Stimulated activated CD4-positive, alpha-beta T cell treated with anti-CD3 and anti-CD28 coated beads, Interleukin-2, amount 100 ng/mL, for 48 hours (primary cell): ENCODE measurements at regions not wholly inside any gene's neighbourhood (a gene's known extent, or its start where the extent isn't known, plus 50 kb on each side); places are given as distances from the start of the nearest gene placed in this dataset.

Source experiments
- DNase-seq, 2 donors: peaks; one replicate each; pipeline ENCODE4 v3.0.0-alpha.2; 2020

DNA sequence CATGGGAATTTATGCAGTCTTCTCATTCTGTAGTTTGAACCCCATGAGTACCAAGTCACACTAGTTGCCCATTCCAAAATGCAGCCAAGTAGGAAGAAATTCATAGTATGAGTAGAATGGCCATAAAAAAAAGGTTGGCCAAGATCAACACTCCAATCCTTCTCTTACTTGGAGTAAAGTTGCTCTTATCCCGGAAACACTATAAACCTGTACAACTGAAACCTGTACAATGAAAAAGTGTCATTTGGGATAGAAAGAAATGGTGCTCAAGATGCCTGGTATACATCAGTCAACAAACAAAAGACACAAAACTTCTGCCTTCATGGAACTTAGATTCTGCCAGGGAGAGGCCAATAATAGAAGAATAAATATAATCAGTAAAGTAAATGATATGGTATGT lies 325.0 kb downstream of the NFIB start:
- no peak for DNase-seq

DNA sequence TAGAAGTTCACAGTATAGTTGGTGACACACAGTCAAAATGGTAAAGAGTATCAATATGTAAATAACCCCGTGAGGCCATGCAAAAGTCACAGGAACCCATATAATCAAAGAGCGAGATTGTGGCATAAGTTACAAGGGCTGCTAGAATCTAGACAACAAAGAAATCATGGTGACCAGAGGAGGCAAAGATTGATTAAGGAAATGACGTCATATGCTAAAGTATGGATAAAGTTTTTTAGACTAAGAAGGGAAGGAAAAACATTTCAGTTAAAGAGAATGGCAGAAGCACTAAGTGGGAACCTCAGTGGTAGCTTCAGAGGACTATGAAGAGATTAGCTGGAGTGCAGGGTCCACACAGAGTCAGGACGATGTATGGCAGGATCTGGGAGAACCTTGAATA lies 330.3 kb downstream of the NFIB start:
- no peak for DNase-seq

DNA sequence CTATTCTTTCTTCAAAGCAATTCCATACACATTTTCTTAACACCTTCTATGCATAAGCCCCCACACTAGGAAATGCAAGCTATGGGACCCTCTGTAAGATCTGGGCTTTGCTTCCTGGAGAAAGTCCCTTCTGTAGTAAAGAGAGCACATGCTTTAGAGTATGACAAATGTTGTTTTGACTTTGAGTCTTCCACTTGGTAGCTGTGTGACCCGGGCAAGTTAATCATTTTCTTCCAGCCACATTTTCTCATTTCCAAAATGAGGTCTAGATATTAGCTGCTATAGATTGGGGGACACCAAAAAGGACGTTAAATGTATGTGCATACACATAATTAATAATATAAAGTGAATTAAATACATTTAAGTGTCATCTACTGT lies 334.0 kb downstream of the NFIB start:
- DNase-seq, result no peak

DNA sequence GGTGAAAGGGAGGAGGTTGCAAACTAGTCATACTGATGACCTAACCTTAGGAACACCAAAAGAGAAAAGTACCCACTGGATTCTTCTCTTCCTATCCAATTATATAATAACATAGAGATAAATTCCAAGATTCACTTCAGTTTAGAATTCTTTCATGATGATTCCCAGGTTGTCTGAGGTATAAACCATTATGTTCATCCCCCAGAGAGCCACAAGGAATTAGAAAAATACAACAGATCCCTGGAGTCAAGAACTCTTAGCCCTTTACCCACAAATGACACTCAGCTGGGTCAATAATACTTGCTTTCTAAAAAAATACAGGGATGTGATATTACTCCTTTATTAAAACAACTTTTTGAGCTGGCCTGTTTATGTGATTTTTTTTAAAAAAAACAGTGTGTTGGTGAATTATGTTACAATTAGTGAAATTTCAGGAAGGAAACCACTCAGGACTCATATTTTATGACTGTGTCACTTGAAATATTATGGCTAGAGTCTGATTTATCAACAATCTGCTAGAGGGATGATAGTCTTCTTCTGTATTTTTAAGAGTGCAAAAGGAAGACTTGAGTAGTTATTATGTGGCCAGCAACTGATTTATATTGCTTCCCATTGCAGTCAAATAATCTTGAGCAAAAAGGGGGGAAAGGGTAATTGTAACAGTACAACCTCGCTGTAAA lies 338.2 kb downstream of the NFIB start:
- no peak for DNase-seq

DNA sequence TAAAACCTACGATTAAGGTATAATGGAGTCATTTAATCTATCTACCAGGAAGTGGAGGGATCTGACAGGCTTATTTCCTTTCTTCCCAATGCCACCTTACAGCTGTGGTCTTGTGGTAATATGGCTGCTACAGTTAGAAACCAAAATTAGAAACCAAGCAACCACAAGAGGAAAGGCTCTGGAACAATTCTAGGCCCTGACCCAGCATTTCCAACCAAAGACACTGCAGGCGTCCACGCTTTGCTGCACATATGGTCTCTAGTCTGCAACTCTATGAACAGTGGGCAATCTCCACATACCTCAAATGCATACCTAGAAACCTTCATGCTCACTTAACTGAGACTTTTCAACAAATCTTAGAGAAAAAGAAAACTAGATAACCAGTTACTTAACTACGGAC lies 339.1 kb downstream of the NFIB start:
- no peak for DNase-seq

DNA sequence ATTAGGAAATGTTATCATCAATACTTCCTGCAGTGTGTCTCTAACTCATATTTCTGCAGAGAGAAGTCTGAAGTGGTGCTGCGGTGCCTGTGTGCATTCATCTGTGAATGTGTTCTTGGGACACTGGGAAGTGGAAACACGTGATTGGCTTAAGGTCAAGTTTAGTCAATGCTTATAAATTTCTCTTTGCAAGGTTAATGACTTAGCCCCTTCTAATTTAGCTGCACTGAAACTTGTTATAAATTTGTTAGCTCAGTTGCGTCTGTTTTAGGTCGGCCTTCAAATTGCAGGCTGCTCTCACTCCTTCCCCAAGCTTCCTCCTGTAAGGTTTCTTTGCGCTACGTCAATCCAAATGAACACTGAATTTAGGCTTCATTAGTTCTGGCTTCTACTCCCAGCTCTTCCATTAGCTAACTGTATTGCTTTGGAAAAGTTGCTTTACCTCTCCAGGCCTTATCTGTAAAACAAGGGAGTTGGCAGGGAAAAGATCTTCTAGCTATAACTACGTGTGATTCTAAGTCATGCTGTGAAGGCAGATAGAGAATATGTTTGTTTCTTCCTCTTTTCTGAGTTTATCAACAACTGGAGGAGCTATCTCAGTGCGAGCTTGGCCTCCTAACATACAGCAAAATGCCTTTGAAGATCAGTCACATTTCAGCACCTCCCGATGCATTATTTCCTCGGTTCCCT lies 341.8 kb downstream of the NFIB start:
- no peak for DNase-seq

DNA sequence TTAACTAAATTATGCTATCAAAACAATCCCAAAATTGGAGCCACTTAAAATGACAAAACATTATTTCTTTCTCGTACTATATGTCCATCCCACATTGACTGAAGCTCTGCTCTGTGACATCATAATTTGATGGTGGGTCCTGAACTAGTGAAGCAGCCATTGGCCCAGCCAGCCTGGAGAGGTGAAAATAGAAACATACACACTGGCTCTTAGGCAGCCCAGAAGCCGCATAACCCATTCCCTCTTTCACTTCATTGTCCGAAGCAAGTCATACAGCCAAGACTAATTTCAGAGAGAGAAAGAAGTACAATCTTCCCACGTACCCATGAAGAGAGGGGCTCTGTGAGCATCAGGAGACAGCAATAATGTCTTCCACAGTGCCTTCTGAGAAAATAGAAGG lies 342.5 kb downstream of the NFIB start:
- no peak for DNase-seq

DNA sequence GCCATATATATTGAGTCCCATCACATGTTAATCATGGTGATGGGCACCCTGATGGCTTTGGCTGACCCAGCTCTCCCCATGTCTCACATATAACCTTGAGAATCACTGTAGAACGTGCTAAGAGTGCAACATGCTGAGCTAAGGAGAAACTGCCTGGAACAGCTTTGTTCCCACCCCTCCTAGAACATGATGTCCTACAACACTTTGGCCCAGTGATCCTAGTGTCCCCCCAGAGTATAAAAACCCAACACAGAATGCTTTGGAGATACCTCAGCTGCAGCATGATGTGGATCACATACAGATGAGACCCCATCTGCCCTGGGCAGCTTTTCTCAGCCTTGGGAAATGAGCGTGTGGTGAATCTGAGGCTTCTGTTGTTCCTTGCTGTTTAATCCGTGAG lies 343.5 kb downstream of the NFIB start:
- no peak for DNase-seq

DNA sequence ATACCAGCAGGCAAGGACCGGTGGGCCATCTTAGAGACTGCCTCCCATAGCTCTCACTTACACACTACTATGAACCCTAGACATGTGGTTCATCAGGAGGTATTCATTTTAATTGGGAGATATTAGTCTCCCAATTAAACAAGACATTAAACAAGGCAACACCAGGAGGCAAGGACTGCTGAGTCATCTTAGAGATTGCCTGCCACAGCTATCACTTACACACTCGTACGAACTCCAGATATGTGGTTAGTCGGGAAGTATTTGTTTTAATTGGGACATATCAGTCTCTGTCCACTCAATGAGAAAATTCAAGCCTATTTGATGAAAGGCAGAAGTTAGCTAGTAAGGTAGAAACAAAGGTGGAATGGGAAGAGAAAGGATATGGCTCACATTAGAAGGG lies 343.9 kb downstream of the NFIB start:
- no peak for DNase-seq

DNA sequence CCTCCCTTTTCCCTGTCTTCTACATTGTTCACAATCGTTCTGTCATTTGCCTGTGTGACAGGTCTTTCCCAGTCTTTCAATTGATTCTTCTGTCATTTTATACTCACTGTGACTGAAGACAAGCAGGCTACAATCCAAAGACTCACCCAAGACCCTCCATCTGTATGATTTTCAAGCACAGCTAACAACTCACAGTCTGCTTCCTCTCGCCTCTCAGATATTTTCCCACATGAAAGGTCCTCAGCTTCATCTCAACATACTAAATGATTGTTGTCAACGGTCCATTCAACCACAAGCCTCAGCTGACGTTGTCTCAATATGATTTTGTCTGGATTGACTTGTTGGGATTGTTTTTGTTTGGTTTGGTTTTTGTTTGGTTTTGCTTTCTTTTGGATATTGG lies 346.5 kb downstream of the NFIB start:
- DNase-seq, result no peak

DNA sequence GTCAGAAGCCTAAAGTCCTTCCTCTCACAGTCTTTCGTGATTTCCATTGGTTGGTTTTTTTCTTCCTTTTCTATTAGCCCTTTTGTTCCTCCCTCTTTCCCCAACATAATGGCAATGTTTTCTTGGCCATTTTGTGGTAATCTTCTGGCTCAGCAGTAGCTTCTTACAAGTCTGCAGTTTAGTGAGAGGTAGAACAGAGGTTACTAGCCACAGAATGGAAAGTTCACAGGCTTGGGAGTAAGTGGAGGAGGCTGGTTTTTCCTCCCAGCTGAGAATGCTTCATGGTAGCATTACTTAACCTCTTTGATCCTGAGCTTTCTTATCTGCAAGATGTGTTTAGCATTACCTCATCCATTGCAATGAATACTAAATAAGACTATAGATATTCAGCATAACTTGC lies 346.9 kb downstream of the NFIB start:
- no peak for DNase-seq

DNA sequence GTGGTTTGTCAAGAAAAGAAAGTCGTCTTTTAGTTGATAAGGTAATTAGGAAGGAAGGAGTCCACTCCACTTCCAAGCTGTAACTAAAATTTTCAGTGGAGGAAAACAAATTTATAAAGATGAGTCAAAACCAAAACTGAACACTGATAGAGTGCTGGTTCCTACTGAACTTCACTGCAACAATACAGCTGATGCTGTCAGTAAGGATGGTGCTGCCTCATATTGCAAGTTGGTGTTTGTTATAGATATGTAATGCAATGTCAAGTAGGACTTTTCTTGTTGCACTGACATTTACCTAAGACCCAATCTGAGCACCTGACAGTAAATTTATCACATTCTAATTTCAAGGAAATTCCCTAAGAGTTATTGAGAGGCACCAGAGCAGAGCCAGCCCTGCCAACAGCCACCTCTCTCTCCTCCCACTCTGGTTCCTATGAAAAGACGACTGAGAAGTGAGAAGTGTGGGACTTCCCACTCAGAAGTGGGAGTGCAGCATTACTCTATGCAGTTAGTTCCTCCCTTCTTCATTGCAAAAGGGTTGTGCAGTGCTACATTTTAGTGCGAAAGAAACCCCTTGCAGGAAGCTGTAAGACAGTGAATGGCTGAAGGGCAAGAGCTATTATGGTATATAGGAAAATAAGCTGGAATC lies 350.8 kb downstream of the NFIB start:
- no peak for DNase-seq

DNA sequence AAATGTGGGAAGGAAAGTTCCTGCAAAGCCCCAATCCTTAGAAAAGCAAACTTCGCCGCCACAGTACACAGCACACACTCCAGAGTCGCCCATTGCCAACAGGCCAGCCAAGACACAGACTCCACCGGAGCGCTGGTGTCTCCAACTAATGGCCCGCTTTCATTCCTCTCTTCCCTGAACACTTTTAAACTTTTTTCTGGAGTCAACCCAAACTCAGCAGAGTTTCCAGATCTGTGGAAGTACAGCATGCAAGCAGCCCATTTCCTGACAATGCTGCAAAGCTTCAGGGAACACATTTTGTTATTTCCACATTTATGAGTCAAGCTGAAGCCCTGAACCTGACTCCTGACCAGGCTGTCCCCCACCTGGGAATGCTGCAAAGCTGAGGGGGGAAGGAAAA lies 351.9 kb downstream of the NFIB start:
- DNase-seq, result no peak

DNA sequence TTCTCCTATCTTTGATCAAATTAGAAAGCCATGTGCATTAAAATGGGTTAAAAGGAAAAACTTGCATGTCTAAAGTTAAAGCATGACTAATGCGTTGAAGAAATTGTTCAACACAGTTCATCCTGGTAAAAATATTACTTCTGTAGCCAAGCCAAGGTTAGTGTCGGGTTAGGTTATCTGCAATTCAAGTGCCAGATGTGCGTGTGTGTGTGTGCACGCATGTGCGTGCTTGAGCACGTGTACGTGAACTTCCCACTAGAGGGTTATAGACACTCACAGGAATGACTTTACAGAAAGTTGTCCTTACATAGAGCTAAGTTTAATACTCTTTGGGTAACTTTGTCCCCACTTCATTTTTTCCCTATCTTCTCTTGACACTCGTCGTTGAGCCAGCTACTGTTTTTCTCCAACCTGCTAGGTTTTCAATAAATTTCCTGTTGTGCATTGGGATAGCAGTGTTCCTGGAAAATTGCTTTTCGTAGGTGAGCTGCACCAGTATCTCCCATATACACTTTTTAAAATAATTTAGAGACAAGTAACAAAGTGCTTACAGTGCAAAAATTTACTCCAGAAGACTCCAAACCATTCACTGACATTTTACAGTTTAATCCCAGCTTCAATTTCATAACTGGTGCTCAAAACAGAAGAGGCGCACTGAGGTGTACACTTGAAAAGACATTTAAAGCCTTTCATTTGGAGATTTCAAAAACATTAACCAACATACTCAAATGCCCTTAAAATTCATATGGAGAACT lies 353.8 kb downstream of the NFIB start:
- DNase-seq, result no peak

DNA sequence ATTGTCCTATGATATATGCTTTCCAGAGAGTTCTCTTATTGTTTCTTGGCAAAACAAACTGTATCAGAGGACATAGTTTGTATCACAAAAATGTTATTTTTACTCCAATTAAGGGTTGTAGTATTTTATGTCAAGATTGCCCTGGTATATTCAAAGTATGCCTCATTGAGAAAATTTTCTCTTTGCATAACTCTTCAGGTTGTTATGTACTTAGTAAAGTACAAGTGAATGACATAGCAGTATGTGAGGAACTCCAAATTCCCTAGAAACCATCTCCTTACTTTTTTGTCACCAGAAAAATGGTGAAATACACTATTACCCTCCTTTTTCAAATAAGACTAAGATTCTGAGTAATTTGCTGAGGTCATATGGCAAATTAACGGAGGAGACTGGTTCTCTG lies 355.3 kb downstream of the NFIB start:
- DNase-seq, result no peak

DNA sequence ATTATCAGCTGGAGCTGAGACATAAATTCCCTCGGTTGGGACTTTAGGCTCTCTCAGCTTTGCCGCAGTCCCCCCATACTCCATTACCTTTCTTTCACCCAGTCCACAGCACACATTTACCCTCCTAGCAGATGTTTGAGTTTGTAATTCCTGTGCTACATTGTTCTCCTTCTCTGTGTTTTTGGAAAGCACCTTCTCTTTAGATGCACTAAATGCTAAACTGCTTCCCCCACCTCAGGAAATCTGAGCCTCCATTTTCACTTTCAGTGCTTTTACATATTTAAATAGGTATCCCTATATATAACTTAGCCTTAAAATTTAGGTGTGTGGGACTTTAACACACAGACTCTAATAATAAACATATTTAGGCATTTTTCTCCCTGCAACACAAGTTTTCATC lies 356.9 kb downstream of the NFIB start:
- no peak for DNase-seq

DNA sequence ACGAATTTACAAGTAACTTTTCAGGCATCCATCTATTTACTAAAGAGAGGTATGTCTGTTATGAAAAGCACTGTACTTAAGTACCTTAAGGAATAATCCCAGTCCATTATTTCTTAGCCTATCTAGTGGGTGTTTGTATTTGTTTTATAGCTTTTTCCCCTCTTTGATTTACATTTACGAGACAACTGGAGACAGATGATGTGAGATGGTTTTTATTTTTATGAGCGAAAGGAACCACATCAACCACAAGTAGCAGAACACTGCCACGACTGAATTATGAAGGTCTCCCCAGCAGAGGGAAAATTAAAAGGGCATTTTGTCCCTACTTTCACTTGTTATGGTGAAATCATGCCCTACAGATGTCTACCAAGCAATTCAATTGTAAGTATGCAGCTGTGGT lies 357.8 kb downstream of the NFIB start:
- DNase-seq, result no peak

DNA sequence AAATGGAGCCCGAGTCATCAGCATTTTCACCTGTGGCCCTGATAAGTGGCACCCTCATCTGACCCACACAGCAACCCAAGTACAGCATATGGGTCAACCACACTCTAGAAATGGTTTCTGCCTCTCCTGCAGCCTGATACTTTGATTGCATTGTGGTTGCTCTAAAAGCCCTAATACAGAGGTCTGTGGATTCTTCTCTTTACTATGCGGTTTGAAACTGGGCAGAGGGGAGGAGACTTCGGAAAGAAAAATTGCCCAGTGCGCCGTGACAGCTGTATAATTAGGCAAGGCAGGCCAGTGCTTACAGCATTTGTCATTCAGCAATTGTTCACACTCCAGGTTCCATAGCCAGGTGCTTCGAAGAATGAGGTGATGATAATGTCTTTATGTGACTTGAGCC lies 361.0 kb downstream of the NFIB start:
- DNase-seq, result no peak

DNA sequence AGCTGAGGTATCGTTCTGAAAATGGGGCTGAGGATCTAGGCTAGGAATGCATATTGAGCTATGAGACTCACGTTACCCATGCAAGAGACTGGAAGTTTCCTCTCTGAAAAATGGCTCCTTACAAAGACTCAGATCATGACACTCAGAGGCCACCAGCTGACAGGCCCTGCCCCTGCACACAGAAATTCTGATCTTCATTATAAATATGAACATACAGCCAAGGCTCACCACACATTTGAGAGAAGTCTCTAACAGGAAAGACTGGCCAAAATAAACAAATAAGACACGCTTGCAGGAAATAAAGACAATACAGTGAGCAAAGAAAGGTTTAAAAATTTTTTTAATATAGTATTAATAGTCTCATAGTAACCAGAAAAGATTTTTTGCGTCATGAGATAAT lies 365.9 kb downstream of the NFIB start:
- DNase-seq, result no peak

DNA sequence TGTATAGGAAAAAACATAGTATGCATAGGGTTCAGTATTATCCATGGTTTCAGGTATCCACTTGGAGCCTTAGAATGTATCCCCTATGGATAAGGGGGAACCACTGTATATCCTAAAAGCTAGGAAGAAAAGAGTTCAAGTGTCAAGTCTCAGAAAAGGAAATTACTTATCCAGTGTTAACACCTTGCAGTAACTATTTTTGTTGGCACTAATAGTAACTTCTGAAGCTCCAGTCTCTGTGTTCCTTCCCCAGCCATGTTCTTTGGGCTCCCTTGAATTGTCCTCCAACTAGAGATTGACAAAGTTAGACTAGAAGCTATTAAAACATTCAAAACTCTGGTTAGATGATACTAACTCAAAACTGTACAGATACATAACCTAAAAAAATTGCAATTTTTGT lies 370.8 kb downstream of the NFIB start:
- DNase-seq, result no peak

DNA sequence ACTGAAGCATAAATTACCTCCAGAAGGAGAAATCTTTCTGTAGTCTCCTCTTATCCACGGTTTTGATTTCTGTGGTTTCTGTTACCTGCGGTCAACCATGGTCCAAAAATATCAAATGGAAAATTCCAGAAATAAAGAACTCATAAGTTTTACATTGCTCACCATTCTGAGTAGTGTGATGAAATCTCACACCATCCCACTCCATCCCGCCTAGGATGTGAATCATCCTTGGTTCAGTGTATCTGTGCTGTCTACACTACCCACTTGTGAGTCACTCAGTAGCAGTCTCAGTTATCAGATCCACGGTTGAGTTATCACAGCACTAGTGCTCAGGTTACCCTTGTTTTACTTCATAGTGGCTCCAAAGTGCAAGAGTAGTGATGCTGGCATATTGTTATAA lies 371.2 kb downstream of the NFIB start:
- peak; percentile 0 to 1 for DNase-seq

DNA sequence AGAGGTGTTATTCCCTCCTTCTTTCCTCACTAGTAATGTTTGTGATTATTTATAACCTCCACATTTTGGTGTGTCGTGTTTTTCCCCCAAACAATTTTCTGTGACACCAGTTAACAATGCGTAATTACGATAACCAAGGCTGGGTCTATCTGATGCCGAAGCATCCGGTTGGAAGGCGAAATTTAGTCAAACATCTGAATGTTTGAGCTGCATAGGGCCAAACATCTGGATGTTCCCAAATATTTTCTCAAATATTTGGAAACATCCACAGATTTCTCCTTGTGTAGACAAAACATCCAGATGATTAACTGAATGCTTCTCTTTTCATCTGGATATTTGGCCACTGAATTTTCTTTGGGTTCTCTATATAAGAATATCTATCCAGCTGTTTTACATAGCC lies 371.7 kb downstream of the NFIB start:
- no peak for DNase-seq

DNA sequence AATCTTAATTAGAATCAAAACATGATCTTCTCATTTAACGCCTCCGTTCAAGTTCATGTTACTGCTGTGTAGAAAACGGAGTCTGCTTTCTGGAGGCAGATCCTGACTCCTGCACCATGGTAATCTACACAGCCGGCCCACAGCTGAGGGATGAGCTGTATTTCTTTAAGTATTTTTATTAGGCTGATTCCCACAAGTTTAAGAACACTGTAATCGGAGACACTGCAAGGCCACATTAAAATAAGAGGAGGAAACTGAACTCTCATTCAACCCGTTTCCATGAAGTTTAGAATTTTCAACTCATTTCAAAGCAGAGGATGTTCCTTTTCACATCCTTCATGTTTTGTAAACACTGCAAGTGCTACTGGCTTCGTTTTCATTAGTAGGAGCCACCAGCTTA lies 372.2 kb downstream of the NFIB start:
- DNase-seq, result no peak
